ENCODE measurements at regions not wholly inside any gene's neighbourhood (a gene's known extent, or its start where the extent isn't known, plus 50 kb on each side); places are given as distances from the start of the nearest gene placed in this dataset.

DNA sequence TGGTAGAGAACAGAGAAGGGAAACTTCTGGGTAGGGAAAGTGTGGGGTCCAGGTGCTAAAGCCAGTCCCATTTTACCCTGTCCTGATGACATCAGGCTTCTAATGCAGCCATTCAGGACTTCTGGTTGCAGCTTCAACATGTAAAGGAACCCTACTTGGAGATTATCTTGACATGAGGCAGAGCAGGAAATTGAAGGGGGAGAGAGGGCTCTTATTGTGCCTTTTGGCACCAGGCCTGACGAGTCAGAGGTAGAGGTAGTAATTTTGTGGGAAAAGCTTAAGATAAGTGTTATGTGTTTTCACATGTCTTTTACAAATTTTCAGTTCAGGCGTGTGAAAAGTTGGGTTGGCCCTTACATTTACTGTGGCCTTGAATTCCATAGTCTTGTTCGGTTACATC, 102.4 kb upstream of the APC start:
- H3K27ac ChIP-seq: no peak overlapping the region
- TF ChIP-seq, protein P1, sequence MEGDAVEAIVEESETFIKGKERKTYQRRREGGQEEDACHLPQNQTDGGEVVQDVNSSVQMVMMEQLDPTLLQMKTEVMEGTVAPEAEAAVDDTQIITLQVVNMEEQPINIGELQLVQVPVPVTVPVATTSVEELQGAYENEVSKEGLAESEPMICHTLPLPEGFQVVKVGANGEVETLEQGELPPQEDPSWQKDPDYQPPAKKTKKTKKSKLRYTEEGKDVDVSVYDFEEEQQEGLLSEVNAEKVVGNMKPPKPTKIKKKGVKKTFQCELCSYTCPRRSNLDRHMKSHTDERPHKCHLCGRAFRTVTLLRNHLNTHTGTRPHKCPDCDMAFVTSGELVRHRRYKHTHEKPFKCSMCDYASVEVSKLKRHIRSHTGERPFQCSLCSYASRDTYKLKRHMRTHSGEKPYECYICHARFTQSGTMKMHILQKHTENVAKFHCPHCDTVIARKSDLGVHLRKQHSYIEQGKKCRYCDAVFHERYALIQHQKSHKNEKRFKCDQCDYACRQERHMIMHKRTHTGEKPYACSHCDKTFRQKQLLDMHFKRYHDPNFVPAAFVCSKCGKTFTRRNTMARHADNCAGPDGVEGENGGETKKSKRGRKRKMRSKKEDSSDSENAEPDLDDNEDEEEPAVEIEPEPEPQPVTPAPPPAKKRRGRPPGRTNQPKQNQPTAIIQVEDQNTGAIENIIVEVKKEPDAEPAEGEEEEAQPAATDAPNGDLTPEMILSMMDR (conservative IDR thresholded peaks at IDR 0.05): no peak
- TF ChIP-seq ZFX (IDR thresholded peaks at IDR 0.05): no peak

DNA sequence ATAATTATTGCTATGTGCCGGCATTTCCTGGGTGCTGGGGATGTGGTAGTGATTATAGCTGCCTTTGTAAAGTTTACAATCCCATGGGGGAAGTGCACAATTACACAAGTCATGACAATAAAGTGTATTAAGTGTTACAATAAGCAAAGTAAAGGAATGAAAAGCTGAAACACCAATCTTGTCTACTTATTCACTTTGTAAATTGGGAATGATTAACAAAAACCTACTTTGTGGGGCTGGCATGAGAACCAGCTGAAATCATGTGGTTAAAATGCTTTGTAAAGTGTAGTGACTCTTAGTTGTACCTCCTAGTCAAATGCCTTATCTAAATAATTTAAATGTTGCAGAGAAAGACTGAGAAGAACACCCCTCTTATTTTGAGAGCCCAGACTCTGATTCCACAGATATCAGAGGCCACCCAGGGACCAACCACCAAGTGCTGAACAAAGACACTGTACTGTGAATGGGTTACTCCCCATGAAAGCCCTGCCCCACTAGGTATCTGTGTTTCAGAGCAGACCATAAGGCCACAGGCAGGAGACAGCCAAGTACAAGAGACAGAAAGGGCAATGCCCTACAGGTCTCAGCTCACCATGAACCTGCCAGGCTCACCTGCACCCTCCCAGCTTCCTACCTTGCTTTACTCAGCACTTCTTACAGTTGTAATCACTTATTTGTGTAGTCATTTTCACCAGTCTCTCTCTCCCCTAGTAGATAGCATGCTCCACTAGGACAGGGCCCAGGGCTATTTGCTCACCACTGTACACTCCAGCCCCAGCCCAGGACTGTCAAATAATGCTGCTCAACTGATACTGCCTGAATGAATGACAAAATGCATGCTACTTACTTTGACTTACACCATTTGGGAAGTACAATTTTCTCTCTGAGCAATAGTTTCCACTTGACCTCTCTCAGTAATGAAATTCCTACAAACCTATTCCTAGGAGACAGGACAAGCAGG, 101.6 kb upstream of the APC start:
- no peak overlapping the region for H3K27ac ChIP-seq
- TF ChIP-seq ZFX (IDR thresholded peaks at IDR 0.05): no peak
- TF ChIP-seq, protein P1 (conservative IDR thresholded peaks at IDR 0.05): no peak

DNA sequence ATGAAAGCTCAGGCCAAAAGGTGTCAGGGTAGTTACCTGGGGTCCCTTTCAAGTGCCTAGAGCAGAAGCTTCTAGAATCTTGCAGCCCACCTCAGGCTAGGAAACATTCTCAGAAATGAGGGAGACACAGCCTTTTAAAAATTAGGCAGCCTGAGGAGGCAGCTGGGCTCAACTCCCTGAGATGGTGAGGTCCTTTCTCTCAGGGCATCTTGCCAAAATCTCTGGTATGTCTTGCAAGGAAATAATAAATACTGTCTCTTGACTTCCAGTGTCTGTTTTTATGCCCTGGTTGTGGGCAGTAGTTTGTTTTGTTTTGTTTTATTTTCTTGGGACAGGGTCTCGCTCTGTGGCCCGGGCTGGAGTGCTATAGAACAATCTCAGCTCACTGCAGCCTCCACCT, 100.9 kb upstream of the APC start:
- TF ChIP-seq ZFX (IDR thresholded peaks at IDR 0.05): no peak
- TF ChIP-seq, protein P1 (conservative IDR thresholded peaks at IDR 0.05): no peak
- H3K27ac ChIP-seq: no peak overlapping the region

DNA sequence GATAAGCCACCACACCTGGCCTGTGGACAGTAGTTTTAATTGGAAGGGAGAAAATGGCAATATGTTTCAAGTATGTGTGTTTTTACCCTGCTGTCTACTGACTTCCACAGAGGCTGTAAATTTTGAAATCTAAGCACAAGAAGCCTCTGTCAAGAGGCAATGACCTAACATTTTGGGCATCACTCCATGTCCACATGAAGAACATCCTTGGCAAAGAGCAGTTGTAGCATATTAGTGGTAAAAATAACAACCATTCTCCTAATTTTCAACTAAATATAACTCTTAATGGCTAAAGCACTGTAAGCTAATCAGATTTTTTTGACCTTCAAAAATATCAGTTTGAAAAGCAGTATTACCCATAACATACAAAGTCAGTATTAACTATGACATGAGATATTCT, 100.3 kb upstream of the APC start:
- TF ChIP-seq, protein P1 (conservative IDR thresholded peaks at IDR 0.05): no peak
- TF ChIP-seq ZFX (IDR thresholded peaks at IDR 0.05): no peak
- H3K27ac ChIP-seq: no peak overlapping the region

DNA sequence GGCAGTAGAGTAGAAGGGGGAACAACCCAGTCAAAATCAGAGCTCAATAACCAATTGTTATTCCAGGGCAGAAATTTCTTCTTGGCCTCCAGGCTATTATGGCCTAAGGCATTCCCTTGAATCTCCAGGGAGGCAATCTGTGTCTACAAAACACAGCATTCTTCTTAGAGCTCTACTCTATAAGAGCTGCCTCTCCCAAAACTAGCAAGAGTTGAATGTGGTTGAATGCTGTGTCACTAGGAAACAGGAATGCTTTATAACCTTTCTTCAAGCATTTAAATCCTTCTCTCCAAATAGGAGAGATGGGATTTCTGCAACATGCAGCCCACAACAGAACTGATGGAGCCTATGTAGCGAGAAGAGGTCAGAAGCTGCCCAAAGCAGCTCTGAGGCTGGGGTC, 97.1 kb upstream of the APC start:
- no peak overlapping the region for H3K27ac ChIP-seq
- TF ChIP-seq, protein P1 (conservative IDR thresholded peaks at IDR 0.05): no peak
- no peak for TF ChIP-seq ZFX (IDR thresholded peaks at IDR 0.05)

DNA sequence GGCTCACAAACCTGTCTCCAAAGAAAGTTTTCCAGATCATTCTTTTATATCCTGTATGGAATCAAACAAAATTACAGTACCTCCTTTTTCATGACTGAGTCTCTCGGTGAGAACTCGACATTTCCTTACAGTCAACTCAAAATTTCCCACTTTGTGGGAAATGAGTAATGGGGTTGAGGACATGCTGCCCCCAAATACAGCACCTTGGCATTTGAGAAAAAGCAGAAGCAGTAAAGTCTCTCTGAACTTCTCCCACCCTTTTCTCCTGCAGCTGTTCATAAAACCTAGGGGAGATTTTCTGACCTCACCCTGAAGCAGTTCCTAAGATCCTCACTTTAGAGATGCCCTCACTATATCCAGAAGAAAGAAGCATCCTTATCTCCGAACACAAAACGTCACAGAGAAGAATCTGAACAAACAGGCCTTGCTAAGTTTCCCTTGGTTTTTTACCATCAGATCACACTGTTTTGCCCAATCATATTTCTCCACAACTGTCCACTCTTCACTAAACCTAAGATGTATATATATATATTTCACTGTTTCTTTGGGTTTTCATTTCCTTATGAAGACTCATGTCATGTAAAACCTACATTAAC, 96.1 kb upstream of the APC start:
- H3K27ac ChIP-seq: no peak overlapping the region

More for the DNA sequence above, 96.1 kb upstream of the APC start:
- TF ChIP-seq ZFX (IDR thresholded peaks at IDR 0.05): no peak
- TF ChIP-seq, protein P1 (conservative IDR thresholded peaks at IDR 0.05): no peak

All from C4-2B (cell line).